HEK293 (cell line): ENCODE measurements at regions not wholly inside any gene's neighbourhood (a gene's known extent, or its start where the extent isn't known, plus 50 kb on each side); places are given as distances from the start of the nearest gene placed in this dataset.

Experiments used
- CTCF ChIA-PET: fragments of 350-600 bp; formaldehyde crosslinking; extraction: SDS; loops from one replicate; lab custom pipeline; 2021; ENCODE audit warnings: antibody characterized with exemption; lab: Yijun Ruan, JAX
- POLR2A ChIA-PET: fragments of 300-600 bp; formaldehyde crosslinking; extraction: SDS; loops from one replicate; lab custom pipeline; 2020; ENCODE audit warnings: antibody characterized with exemption, inconsistent platforms; lab: Yijun Ruan, JAX
- H3K27ac ChIP-seq: fragments of 200-500 bp; sonication (Bioruptor generic); 2 replicates; pipeline ENCODE4 v1.5.1; 2014; ENCODE audit warnings: low read depth, low read length, control low read depth, inconsistent platforms; ENCODE audit errors: extremely low read depth
- H3K36me3 ChIP-seq, 2 experiments: fragments of 200-500 bp in 1 of 2; sonication (Bioruptor generic) in 1 of 2; 1 replicate in 1 of 2; 2 replicates in 1 of 2; pipeline ENCODE4 v1.5.1; 2014 to 2017; ENCODE audit warnings: inconsistent platforms in 2 of 2, low read length in 2 of 2; ENCODE audit not compliant: control insufficient read depth in 2 of 2, insufficient read depth in 1 of 2
- H3K4me1 ChIP-seq: fragments of 200-500 bp; sonication (Bioruptor generic); 2 replicates; pipeline ENCODE4 v1.5.1; 2014; ENCODE audit warnings: mild to moderate bottlenecking, low read length, inconsistent platforms; ENCODE audit not compliant: control insufficient read depth, insufficient read depth
- H3K4me3 ChIP-seq: 2 replicates; pipeline ENCODE4 v1.5.1; 2011; ENCODE audit warnings: low read depth, mild to moderate bottlenecking, control low read depth, low read length, moderate library complexity
- H3K9me3 ChIP-seq: fragments of 200-500 bp; sonication (Bioruptor generic); 2 replicates; pipeline ENCODE4 v1.5.1; 2014; ENCODE audit warnings: low read depth, low read length, inconsistent platforms; ENCODE audit not compliant: control insufficient read depth, insufficient read depth
- GFI1B ChIP-seq: fragments of 450-650 bp; formaldehyde crosslinking; IDR thresholded peaks from 2 replicates; pipeline ENCODE4 v1.5.1; 2016; ENCODE audit warnings: missing biosample characterization, missing genetic modification characterization
- HIC1 ChIP-seq: fragments of 450-650 bp; formaldehyde crosslinking; IDR thresholded peaks from 2 replicates; pipeline ENCODE4 v1.5.1; 2016; ENCODE audit warnings: missing biosample characterization, missing genetic modification characterization
- ZEB2 ChIP-seq: fragments of 450-650 bp; formaldehyde crosslinking; IDR thresholded peaks from 2 replicates; pipeline ENCODE4 v1.5.1; 2016; ENCODE audit warnings: missing biosample characterization, missing genetic modification characterization
- ZNF121 ChIP-seq: fragments of 450-650 bp; formaldehyde crosslinking; IDR thresholded peaks from 2 replicates; pipeline ENCODE4 v1.5.1; 2016; ENCODE audit warnings: missing biosample characterization, missing genetic modification characterization
- ZNF214 ChIP-seq: fragments of 450-650 bp; formaldehyde crosslinking; IDR thresholded peaks from 2 replicates; pipeline ENCODE4 v1.5.1; 2017; ENCODE audit warnings: missing biosample characterization, mild to moderate bottlenecking, missing genetic modification characterization, borderline replicate concordance
- ZNF221 ChIP-seq: fragments of 450-650 bp; formaldehyde crosslinking; IDR thresholded peaks from 2 replicates; pipeline ENCODE4 v1.5.1; 2017; ENCODE audit warnings: missing biosample characterization, missing genetic modification characterization, borderline replicate concordance
- ZNF274 ChIP-seq, 2 experiments: fragments of 200-500 bp in 1 of 2; fragments of 450-650 bp in 1 of 2; sonication (Bioruptor generic) in 1 of 2; formaldehyde crosslinking in 1 of 2; IDR thresholded peaks; 2 replicates each; pipeline versions ENCODE4 v1.5.1 to v1.6.1; 2014 to 2016; ENCODE audit warnings: borderline replicate concordance in 1 of 2, inconsistent platforms in 1 of 2, low read length in 1 of 2, missing biosample characterization in 1 of 2, missing genetic modification characterization in 1 of 2
- ZNF292 ChIP-seq: fragments of 450-650 bp; formaldehyde crosslinking; IDR thresholded peaks from 2 replicates; pipeline ENCODE4 v1.5.1; 2016; ENCODE audit warnings: low read depth, missing biosample characterization, missing genetic modification characterization, borderline replicate concordance
- ZNF37A ChIP-seq: fragments of 450-650 bp; IDR thresholded peaks from 2 replicates; pipeline ENCODE4 v1.5.1; 2018; ENCODE audit warnings: missing biosample characterization, missing genetic modification characterization
- TF ChIP-seq, protein P1 (sequence below): fragments of 450-650 bp; formaldehyde crosslinking; IDR thresholded peaks from 2 replicates; pipeline ENCODE4 v1.5.1; 2016; ENCODE audit warnings: missing biosample characterization, missing genetic modification characterization

GRCh38 chr1:70916034-70916427, 131.6 kb downstream of the PTGER3 start:
- H3K27ac ChIP-seq, result no peak overlapping the region
- ChIA-PET POLR2A (no interaction called here), CTCF (interaction anchor here (0.7 kb wide), 1 partner anchor 231 kb away, joined by 4 read pairs; no protein-coding TSS in a partner anchor)
- no peaks in the 10 kb centered on the region for H3K36me3 ChIP-seq
- H3K9me3 ChIP-seq, result no peaks in the 10 kb centered on the region
- no peaks in the 10 kb centered on the region for H3K4me1 ChIP-seq
- H3K4me3 ChIP-seq, result no peak overlapping the region
- TF ChIP-seq, protein P1, sequence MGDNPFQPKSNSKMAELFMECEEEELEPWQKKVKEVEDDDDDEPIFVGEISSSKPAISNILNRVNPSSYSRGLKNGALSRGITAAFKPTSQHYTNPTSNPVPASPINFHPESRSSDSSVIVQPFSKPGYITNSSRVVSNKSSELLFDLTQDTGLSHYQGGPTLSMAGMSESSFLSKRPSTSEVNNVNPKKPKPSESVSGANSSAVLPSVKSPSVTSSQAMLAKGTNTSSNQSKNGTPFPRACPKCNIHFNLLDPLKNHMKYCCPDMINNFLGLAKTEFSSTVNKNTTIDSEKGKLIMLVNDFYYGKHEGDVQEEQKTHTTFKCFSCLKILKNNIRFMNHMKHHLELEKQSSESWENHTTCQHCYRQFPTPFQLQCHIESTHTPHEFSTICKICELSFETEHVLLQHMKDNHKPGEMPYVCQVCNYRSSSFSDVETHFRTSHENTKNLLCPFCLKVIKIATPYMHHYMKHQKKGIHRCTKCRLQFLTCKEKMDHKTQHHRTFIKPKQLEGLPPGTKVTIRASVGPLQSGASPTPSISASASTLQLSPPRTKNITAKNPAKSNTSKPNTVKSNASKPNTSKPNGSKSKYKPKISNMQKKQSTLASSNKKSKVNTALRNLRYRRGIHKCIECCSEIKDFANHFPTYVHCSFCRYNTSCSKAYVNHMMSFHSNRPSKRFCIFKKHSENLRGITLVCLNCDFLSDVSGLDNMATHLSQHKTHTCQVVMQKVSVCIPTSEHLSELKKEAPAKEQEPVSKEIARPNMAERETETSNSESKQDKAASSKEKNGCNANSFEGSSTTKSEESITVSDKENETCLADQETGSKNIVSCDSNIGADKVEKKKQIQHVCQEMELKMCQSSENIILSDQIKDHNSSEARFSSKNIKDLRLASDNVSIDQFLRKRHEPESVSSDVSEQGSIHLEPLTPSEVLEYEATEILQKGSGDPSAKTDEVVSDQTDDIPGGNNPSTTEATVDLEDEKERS (tag by site-specific recombination), result no peak
- TF ChIP-seq ZEB2 (tag by site-specific recombination) (no peak), HIC1 (tag by site-specific recombination) (no peak), GFI1B (tag by site-specific recombination) (no peak), ZNF37A (no peak), ZNF121 (tag by site-specific recombination) (no peak)

GRCh38 chr1:70919706-70920323, 127.8 kb downstream of the PTGER3 start:
- Histone ChIP-seq H3K4me1 (no peaks in the 10 kb centered on the region), H3K27ac (no peak overlapping the region), H3K36me3 (no peaks in the 10 kb centered on the region), H3K4me3 (no peak overlapping the region), H3K9me3 (no peaks in the 10 kb centered on the region)
- TF ChIP-seq ZNF214 (tag by site-specific recombination), result no peak
- TF ChIP-seq ZNF274 (IDR thresholded peaks at IDR 0.05; ENCODE audit: low read length), result no peak
- TF ChIP-seq ZNF274 (tag by site-specific recombination; IDR thresholded peaks at IDR 0.05; ENCODE audit: borderline replicate concordance), result no peak
- TF ChIP-seq ZNF292 (tag by site-specific recombination), result no peak
- no peak for TF ChIP-seq ZNF221
- CTCF ChIA-PET, result no interaction called here
- POLR2A ChIA-PET, result no interaction called here
